HG03159 (cell line): ENCODE measurements at regions not wholly inside any gene's neighbourhood (a gene's known extent, or its start where the extent isn't known, plus 50 kb on each side); places are given as distances from the start of the nearest gene placed in this dataset.

ENCODE experiments used
- ATAC-seq: cut with Tn5 transposase; IDR thresholded peaks from one replicate; pipeline ENCODE4 v1.9.1; 2021; ENCODE audit warnings: mild to moderate bottlenecking, moderate library complexity; ENCODE audit not compliant: unreplicated experiment

GRCh38 chr16:80055831-80056230 is 455.3 kb upstream of the MAF start:
- no peak for ATAC-seq

GRCh38 chr16:80054647-80055046 is 454.1 kb upstream of the MAF start:
- ATAC-seq = no peak

- ATAC-seq = no peak
Observed at GRCh38 chr16:80051040-80051439, 450.5 kb upstream of the MAF start.

GRCh38 chr16:80048250-80048649 is 447.7 kb upstream of the MAF start:
- no peak for ATAC-seq

- no peak for ATAC-seq
Observed at GRCh38 chr16:80047842-80048241, 447.3 kb upstream of the MAF start.

- ATAC-seq = no peak
Observed at GRCh38 chr16:80046848-80047247, 446.3 kb upstream of the MAF start.

- ATAC-seq = no peak
Observed at GRCh38 chr16:80046261-80046660, 445.7 kb upstream of the MAF start.

- ATAC-seq = no peak
Observed at GRCh38 chr16:80045861-80046260, 445.3 kb upstream of the MAF start.

GRCh38 chr16:80041410-80041809 is 440.9 kb upstream of the MAF start:
- no peak for ATAC-seq

- no peak for ATAC-seq
Observed at GRCh38 chr16:80040814-80041213, 440.3 kb upstream of the MAF start.

- ATAC-seq = no peak
Observed at GRCh38 chr16:80040413-80040812, 439.9 kb upstream of the MAF start.

GRCh38 chr16:80039777-80040176 is 439.2 kb upstream of the MAF start:
- ATAC-seq = no peak

GRCh38 chr16:80038566-80038965 is 438.0 kb upstream of the MAF start:
- no peak for ATAC-seq

GRCh38 chr16:80034948-80035663 is 434.6 kb upstream of the MAF start:
- ATAC-seq = no peak

GRCh38 chr16:80034469-80034826 is 433.9 kb upstream of the MAF start:
- no peak for ATAC-seq

- ATAC-seq = no peak
Observed at GRCh38 chr16:80033783-80034468, 433.4 kb upstream of the MAF start.

- ATAC-seq = no peak
Observed at GRCh38 chr16:80029761-80030481, 429.4 kb upstream of the MAF start.

- ATAC-seq = no peak
Observed at GRCh38 chr16:80029381-80029630, 428.8 kb upstream of the MAF start.

GRCh38 chr16:80028581-80029380 is 428.2 kb upstream of the MAF start:
- ATAC-seq = no peak

GRCh38 chr16:80027007-80027965 is 426.7 kb upstream of the MAF start:
- ATAC-seq = no peak
